B cell (primary cell): ENCODE measurements at regions not wholly inside any gene's neighbourhood (a gene's known extent, or its start where the extent isn't known, plus 50 kb on each side); places are given as distances from the start of the nearest gene placed in this dataset.

ENCODE experiments used
- ATAC-seq: fragments of 200-7000 bp; cut with Tn5 transposase; one replicate; pipeline ENCODE4 v1.10.0; 2021; ENCODE audit warnings: low read depth, mild to moderate bottlenecking, moderate number of reproducible peaks, moderate library complexity
- CTCF ChIA-PET: fragments of 350-600 bp; sonication (Branson Sonifier 250); formaldehyde crosslinking; loops from one replicate; lab custom pipeline; 2021; ENCODE audit warnings: antibody characterized with exemption, inconsistent platforms; lab: Charles Lee
- POLR2A ChIA-PET: fragments of 350-600 bp; sonication (Branson Sonifier 250); formaldehyde crosslinking; loops from one replicate; lab custom pipeline; 2021; ENCODE audit warnings: antibody characterized with exemption; lab: Charles Lee
- DNase-seq: peaks from one replicate; pipeline ENCODE4 v3.0.0; 2013
- H2AFZ ChIP-seq: 2 replicates; pipeline ENCODE4 v1.6.1; 2012; ENCODE audit warnings: mild to moderate bottlenecking, low read depth, low read length; ENCODE audit not compliant: insufficient read depth, poor library complexity, severe bottlenecking
- H3K27ac ChIP-seq, 2 donors: 1 replicate in 1 of 2; 2 replicates in 1 of 2; pipeline ENCODE4 v1.5.1; 2012 to 2013; ENCODE audit warnings: low read length in 2 of 2, mild to moderate bottlenecking in 2 of 2, moderate library complexity in 1 of 2
- H3K27me3 ChIP-seq, 4 experiments: fragments of 200-600 bp in 1 of 4; sonication (generic) in 1 of 4; replicated peaks in 1 of 4; 1 replicate in 2 of 4; 2 replicates in 2 of 4; pipeline versions ENCODE4 v1.6.1 to v1.7.0; 2013 to 2016; ENCODE audit warnings: low read length in 3 of 4, mild to moderate bottlenecking in 2 of 4, mixed read lengths in 1 of 4, moderate library complexity in 1 of 4; ENCODE audit not compliant: insufficient read depth in 4 of 4, control insufficient read depth in 3 of 4; ENCODE audit errors: control extremely low read depth in 1 of 4
- H3K36me3 ChIP-seq, 2 experiments: replicated peaks in 1 of 2; 1 replicate in 1 of 2; 2 replicates in 1 of 2; pipeline versions ENCODE4 v1.6.1 to v1.7.1; 2013; ENCODE audit warnings: low read length in 1 of 2; ENCODE audit not compliant: insufficient read depth in 2 of 2, control insufficient read depth in 1 of 2; ENCODE audit errors: control extremely low read depth in 1 of 2, extremely low read depth in 1 of 2
- H3K4me1 ChIP-seq, 2 donors: fragments of 200-600 bp in 1 of 2; sonication (generic) in 1 of 2; 1 replicate in 1 of 2; 2 replicates in 1 of 2; pipeline versions ENCODE4 v1.5.1 to v1.6.1; 2013 to 2017; ENCODE audit warnings: low read length in 2 of 2; ENCODE audit not compliant: control insufficient read depth in 2 of 2, insufficient read depth in 2 of 2
- H3K4me2 ChIP-seq: replicated peaks from 2 replicates; pipeline ENCODE3; 2012; ENCODE audit warnings: mild to moderate bottlenecking, low read depth, low read length; ENCODE audit not compliant: poor library complexity, severe bottlenecking
- H3K4me3 ChIP-seq, 5 experiments: fragments of 200-600 bp in 1 of 5; sonication (generic) in 1 of 5; 1 replicate in 3 of 5; 2 replicates in 2 of 5; pipeline versions ENCODE4 v1.5.1 to v1.7.0; 2011 to 2016; ENCODE audit warnings: low read length in 4 of 5, mild to moderate bottlenecking in 4 of 5, low read depth in 2 of 5, control low read depth in 1 of 5, moderate library complexity in 1 of 5; ENCODE audit not compliant: insufficient read depth in 1 of 5; ENCODE audit errors: control extremely low read depth in 1 of 5, extremely low read depth in 1 of 5
- H3K79me2 ChIP-seq: fragments of 200-600 bp; sonication (generic); one replicate; pipeline ENCODE4 v1.6.0; 2016; ENCODE audit warnings: low read length; ENCODE audit not compliant: control insufficient read depth, insufficient read depth
- H3K9ac ChIP-seq: fragments of 200-600 bp; sonication (generic); 2 replicates; pipeline ENCODE4 v1.6.1; 2017; ENCODE audit warnings: mild to moderate bottlenecking, low read length, moderate library complexity
- H3K9me3 ChIP-seq, 3 donors: one replicate each; pipeline versions ENCODE4 v1.6.1 to v1.7.1; 2013; ENCODE audit warnings: low read length in 2 of 3; ENCODE audit not compliant: control insufficient read depth in 2 of 3, insufficient read depth in 1 of 3; ENCODE audit errors: control extremely low read depth in 1 of 3
- H4K20me1 ChIP-seq: 2 replicates; pipeline ENCODE4 v1.6.0; 2012; ENCODE audit warnings: mild to moderate bottlenecking, low read length; ENCODE audit not compliant: insufficient read depth, control insufficient read depth, poor library complexity, severe bottlenecking
- H3K27ac Mint-ChIP-seq: one replicate; pipeline ENCODE4 v1.8.0; 2021; ENCODE audit warnings: mixed read lengths
- H3K27me3 Mint-ChIP-seq: one replicate; pipeline ENCODE4 v1.8.0; 2021; ENCODE audit warnings: mixed read lengths
- H3K4me1 Mint-ChIP-seq: one replicate; pipeline ENCODE4 v1.8.0; 2021; ENCODE audit warnings: mixed read lengths
- H3K4me3 Mint-ChIP-seq: one replicate; pipeline ENCODE4 v1.8.0; 2021; ENCODE audit warnings: mixed read lengths
- H3K9me3 Mint-ChIP-seq: one replicate; pipeline ENCODE4 v1.8.0; 2022; ENCODE audit warnings: mixed read lengths; ENCODE audit not compliant: insufficient read depth
- CTCF ChIP-seq: fragments of 200-600 bp; IDR thresholded peaks from one replicate; pipeline ENCODE4 v1.8.0; 2022; ENCODE audit warnings: antibody characterized with exemption, mild to moderate bottlenecking
- EZH2 ChIP-seq: IDR thresholded peaks from 2 replicates; pipeline ENCODE4 v1.6.1; 2012; ENCODE audit warnings: borderline replicate concordance, low read depth, mild to moderate bottlenecking, moderate library complexity, low read length; ENCODE audit not compliant: insufficient read depth, poor library complexity, severe bottlenecking
- WGBS: methylation state at CpG from one replicate; pipeline ENCODE4 v1.1.5; 2013; ENCODE audit warnings: missing lambda C conversion rate; ENCODE audit not compliant: insufficient coverage; 5-methylcytosine and 5-hydroxymethylcytosine counted together
- intact Hi-C: fragments of 100-400 bp; cut with micrococcal nuclease; formaldehyde crosslinking; loops from one replicate; pipeline ENCODE4 v1.10.0; 2022

GRCh38 chr7:68512466-68512865 lies 1085.8 kb upstream of the AUTS2 start:
- Histone ChIP-seq H3K4me1 (no peaks in the 10 kb centered on the region), H3K36me3 (no peaks in the 10 kb centered on the region), H4K20me1 (no peaks in the 10 kb centered on the region), H3K79me2 (no peaks in the 10 kb centered on the region), H3K27ac (no peak overlapping the region), H3K4me3 (no peak overlapping the region), H3K4me2 (no peak overlapping the region), H3K9me3 (peaks cover 0 to 23% (median 0%) of the 10 kb centered on the region in 3 donors), H3K9ac (no peak overlapping the region), H3K27me3 (no peaks in the 10 kb centered on the region), H2AFZ (no peak overlapping the region)
- WGBS, result 100% methylated on average over 2 of the region's 5 CpGs
- no peak overlapping the region for H3K27ac Mint-ChIP-seq
- no peak overlapping the region for H3K4me3 Mint-ChIP-seq
- H3K4me1 Mint-ChIP-seq, result no peaks in the 10 kb centered on the region
- ATAC-seq (no peak), DNase-seq (no peak)
- intact Hi-C loops, result no loop called here
- ChIA-PET CTCF (no interaction called here), POLR2A (no interaction called here)
- TF ChIP-seq CTCF, result no peak
- TF ChIP-seq EZH2, result no peak
- H3K27me3 Mint-ChIP-seq, result no peaks in the 10 kb centered on the region
- peaks cover 4% of the 10 kb centered on the region for H3K9me3 Mint-ChIP-seq

GRCh38 chr7:68518060-68518459 lies 1080.2 kb upstream of the AUTS2 start:
- Histone ChIP-seq H3K27ac (no peak overlapping the region), H3K36me3 (no peaks in the 10 kb centered on the region), H3K4me2 (no peak overlapping the region), H3K9me3 (peaks cover 0 to 9% (median 0%) of the 10 kb centered on the region in 3 donors), H3K4me3 (no peak overlapping the region), H3K79me2 (no peaks in the 10 kb centered on the region), H3K4me1 (no peaks in the 10 kb centered on the region), H2AFZ (no peak overlapping the region), H4K20me1 (no peaks in the 10 kb centered on the region), H3K27me3 (no peaks in the 10 kb centered on the region), H3K9ac (no peak overlapping the region)
- WGBS, result no CpG with 5 or more reads among the region's 4 CpGs
- intact Hi-C loops, result no loop called here
- peaks cover 9% of the 10 kb centered on the region for H3K9me3 Mint-ChIP-seq
- CTCF ChIA-PET, result interaction anchor here (0.9 kb wide), 1 partner anchor 13 kb away, joined by 3 read pairs; no protein-coding TSS in a partner anchor
- H3K4me1 Mint-ChIP-seq, result no peaks in the 10 kb centered on the region
- ATAC-seq (no peak), DNase-seq (no peak)
- H3K4me3 Mint-ChIP-seq, result no peak overlapping the region
- H3K27me3 Mint-ChIP-seq, result no peaks in the 10 kb centered on the region
- POLR2A ChIA-PET, result no interaction called here
- H3K27ac Mint-ChIP-seq, result no peak overlapping the region
- TF ChIP-seq EZH2 (no peak), CTCF (no peak)
